ENCODE measurements at regions not wholly inside any gene's neighbourhood (a gene's known extent, or its start where the extent isn't known, plus 50 kb on each side); places are given as distances from the start of the nearest gene placed in this dataset.

GRCh38 chr7:145655666-145656065 is 460.9 kb upstream of the CNTNAP2 start:
- H3K4me1 ChIP-seq, result no peaks in the 10 kb centered on the region
- TF ChIP-seq CTCF (IDR thresholded peaks at IDR 0.05), result no peak
- intact Hi-C loops (cut with DNase I), result no loop called here
- H3K36me3 ChIP-seq, result no peaks in the 10 kb centered on the region
- no peak overlapping the region for H3K27ac ChIP-seq
- ATAC-seq (no peak), DNase-seq (no peak)
- no peaks in the 10 kb centered on the region for H3K9me3 ChIP-seq
- no peaks in the 10 kb centered on the region for H3K27me3 ChIP-seq
- no peak overlapping the region for H3K4me3 ChIP-seq

GRCh38 chr7:145645135-145645515 is 471.5 kb upstream of the CNTNAP2 start:
- no peak for TF ChIP-seq CTCF (IDR thresholded peaks at IDR 0.05)

GRCh38 chr7:145644426-145645134 is 472.0 kb upstream of the CNTNAP2 start:
- Histone ChIP-seq H3K27ac (no peak overlapping the region), H3K9me3 (no peaks in the 10 kb centered on the region), H3K36me3 (no peaks in the 10 kb centered on the region), H3K4me3 (no peak overlapping the region), H3K4me1 (no peaks in the 10 kb centered on the region), H3K27me3 (no peaks in the 10 kb centered on the region)
- no peak for TF ChIP-seq CTCF (IDR thresholded peaks at IDR 0.05)
- no peak for DNase-seq
- no peak for ATAC-seq
- intact Hi-C loops (cut with DNase I), result no loop called here

More at GRCh38 chr7:145645135-145645515, 471.5 kb upstream of the CNTNAP2 start:
- ATAC-seq, result no peak
- no peak for DNase-seq
- intact Hi-C loops (cut with DNase I), result no loop called here
- no peak overlapping the region for H3K4me3 ChIP-seq
- H3K36me3 ChIP-seq, result no peaks in the 10 kb centered on the region
- no peaks in the 10 kb centered on the region for H3K27me3 ChIP-seq
- H3K4me1 ChIP-seq, result no peaks in the 10 kb centered on the region
- no peak overlapping the region for H3K27ac ChIP-seq
- no peaks in the 10 kb centered on the region for H3K9me3 ChIP-seq

GRCh38 chr7:145643981-145644380 is 472.6 kb upstream of the CNTNAP2 start:
- Histone ChIP-seq H3K9me3 (no peaks in the 10 kb centered on the region), H3K4me1 (no peaks in the 10 kb centered on the region), H3K4me3 (no peak overlapping the region), H3K27ac (no peak overlapping the region), H3K27me3 (no peaks in the 10 kb centered on the region), H3K36me3 (no peaks in the 10 kb centered on the region)
- ATAC-seq (no peak), DNase-seq (no peak)
- intact Hi-C loops (cut with DNase I), result no loop called here
- no peak for TF ChIP-seq CTCF (IDR thresholded peaks at IDR 0.05)

- ATAC-seq (no peak), DNase-seq (no peak)
- H3K36me3 ChIP-seq, result no peaks in the 10 kb centered on the region
- intact Hi-C loops (cut with DNase I), result no loop called here
- TF ChIP-seq CTCF (IDR thresholded peaks at IDR 0.05), result no peak
- no peak overlapping the region for H3K27ac ChIP-seq
- no peak overlapping the region for H3K4me3 ChIP-seq
- no peaks in the 10 kb centered on the region for H3K9me3 ChIP-seq
- no peaks in the 10 kb centered on the region for H3K27me3 ChIP-seq
- no peaks in the 10 kb centered on the region for H3K4me1 ChIP-seq
Measured at GRCh38 chr7:145633513-145633912, 483.1 kb upstream of the CNTNAP2 start.

- Histone ChIP-seq H3K27me3 (no peaks in the 10 kb centered on the region), H3K36me3 (no peaks in the 10 kb centered on the region), H3K4me1 (no peaks in the 10 kb centered on the region), H3K9me3 (no peaks in the 10 kb centered on the region), H3K27ac (no peak overlapping the region), H3K4me3 (no peak overlapping the region)
- DNase-seq (no peak), ATAC-seq (no peak)
- intact Hi-C loops (cut with DNase I), result no loop called here
- TF ChIP-seq CTCF (IDR thresholded peaks at IDR 0.05), result no peak
Measured at GRCh38 chr7:145624618-145625017, 492.0 kb upstream of the CNTNAP2 start.

All from upper lobe of right lung (tissue), 1 donor.